ENCODE measurements at regions not wholly inside any gene's neighbourhood (a gene's known extent, or its start where the extent isn't known, plus 50 kb on each side); places are given as distances from the start of the nearest gene placed in this dataset.

GRCh38 chr6:126620719-126621118 lies 280.8 kb downstream of the CENPW start:
- Histone ChIP-seq H3K79me1 (ENCODE audit: low read length) (no peaks in the 10 kb centered on the region), H2AFZ (ENCODE audit: insufficient read depth, low read length, poor library complexity) (no peak overlapping the region), H3K23ac (ENCODE audit: low read length) (no peak overlapping the region), H3K4ac (ENCODE audit: low read depth, low read length) (no peak overlapping the region), H4K8ac (ENCODE audit: low read depth, low read length) (no peak overlapping the region), H4K12ac (ENCODE audit: low read depth, low read length) (no peak overlapping the region), H3K79me2 (ENCODE audit: control insufficient read depth, insufficient read depth, low read length, poor library complexity) (no peaks in the 10 kb centered on the region), H2BK120ac (ENCODE audit: insufficient read depth, low read length, poor library complexity) (no peak overlapping the region), H3K4me1 (ENCODE audit: control insufficient read depth in 1 of 2, insufficient read depth in 2 of 2, low read length in 2 of 2) (no peaks in the 10 kb centered on the region), H3K36me3 (ENCODE audit: control insufficient read depth in 1 of 2, insufficient read depth in 2 of 2, low read length in 2 of 2) (no peaks in the 10 kb centered on the region), H3K27ac (ENCODE audit: low read depth, low read length) (no peak overlapping the region), H3K14ac (ENCODE audit: low read length) (no peak overlapping the region), H3K9ac (ENCODE audit: low read length) (no peak overlapping the region), H2BK5ac (ENCODE audit: low read depth, low read length, poor library complexity) (no peak overlapping the region), H3K27me3 (ENCODE audit: insufficient read depth, low read length) (no peaks in the 10 kb centered on the region), H3K9me3 (ENCODE audit: insufficient read depth, low read depth, low read length) (no peaks in the 10 kb centered on the region), H2AK5ac (ENCODE audit: low read length) (no peak overlapping the region), H3K4me2 (ENCODE audit: low read length) (no peak overlapping the region), H2BK12ac (ENCODE audit: low read length) (no peak overlapping the region), H4K91ac (ENCODE audit: low read depth, low read length) (no peak overlapping the region), H3K4me3 (ENCODE audit: low read depth, low read length) (no peak overlapping the region), H3K18ac (ENCODE audit: low read length) (no peak overlapping the region)
- WGBS (ENCODE audit: extremely low coverage, insufficient coverage, insufficient read length): no CpG with 5 or more reads among the region's 1 CpG
- DNase-seq: no peak

DNA sequence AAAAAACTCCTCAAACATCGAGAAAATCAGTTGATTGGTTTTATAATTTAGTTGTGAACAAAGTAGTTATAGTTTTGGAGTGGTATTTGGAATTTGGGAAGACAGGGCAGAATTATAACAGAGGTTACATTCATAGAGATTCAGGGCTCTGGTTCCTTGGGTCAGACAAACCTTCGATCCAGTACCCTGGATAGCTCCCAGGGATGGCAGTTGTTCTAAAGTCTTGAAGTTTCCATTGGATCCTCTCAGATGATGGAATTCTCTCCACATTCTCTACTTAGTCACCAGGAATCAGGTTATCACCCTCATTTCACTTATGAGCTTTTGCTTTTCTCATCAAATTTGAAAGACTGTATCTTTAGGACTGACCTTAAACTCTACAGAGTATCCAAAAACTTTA lies 285.1 kb downstream of the CENPW start:
- Histone ChIP-seq H4K91ac (ENCODE audit: low read depth, low read length) (no peak overlapping the region), H2BK12ac (ENCODE audit: low read length) (no peak overlapping the region), H3K79me1 (ENCODE audit: low read length) (no peaks in the 10 kb centered on the region), H3K18ac (ENCODE audit: low read length) (no peak overlapping the region), H2AK5ac (ENCODE audit: low read length) (no peak overlapping the region), H3K4me1 (ENCODE audit: control insufficient read depth in 1 of 2, insufficient read depth in 2 of 2, low read length in 2 of 2) (no peaks in the 10 kb centered on the region), H3K27me3 (ENCODE audit: insufficient read depth, low read length) (no peaks in the 10 kb centered on the region), H3K14ac (ENCODE audit: low read length) (no peak overlapping the region), H3K79me2 (ENCODE audit: control insufficient read depth, insufficient read depth, low read length, poor library complexity) (no peaks in the 10 kb centered on the region), H2BK120ac (ENCODE audit: insufficient read depth, low read length, poor library complexity) (no peak overlapping the region), H2AFZ (ENCODE audit: insufficient read depth, low read length, poor library complexity) (no peak overlapping the region), H3K4ac (ENCODE audit: low read depth, low read length) (no peak overlapping the region), H3K4me3 (ENCODE audit: low read depth, low read length) (no peak overlapping the region), H4K8ac (ENCODE audit: low read depth, low read length) (no peak overlapping the region), H3K36me3 (ENCODE audit: control insufficient read depth in 1 of 2, insufficient read depth in 2 of 2, low read length in 2 of 2) (no peaks in the 10 kb centered on the region), H4K12ac (ENCODE audit: low read depth, low read length) (no peak overlapping the region), H2BK5ac (ENCODE audit: low read depth, low read length, poor library complexity) (no peak overlapping the region), H3K23ac (ENCODE audit: low read length) (no peak overlapping the region), H3K9me3 (ENCODE audit: insufficient read depth, low read depth, low read length) (no peaks in the 10 kb centered on the region), H3K4me2 (ENCODE audit: low read length) (no peak overlapping the region), H3K9ac (ENCODE audit: low read length) (no peak overlapping the region), H3K27ac (ENCODE audit: low read depth, low read length) (no peak overlapping the region)
- peak in 1 of 2 donors; percentile 20 for DNase-seq
- no CpG with 5 or more reads among the region's 2 CpGs for WGBS (ENCODE audit: extremely low coverage, insufficient coverage, insufficient read length)

GRCh38 chr6:126628125-126628524 lies 288.2 kb downstream of the CENPW start:
- Histone ChIP-seq H3K18ac (ENCODE audit: low read length) (no peak overlapping the region), H3K79me2 (ENCODE audit: control insufficient read depth, insufficient read depth, low read length, poor library complexity) (no peaks in the 10 kb centered on the region), H4K12ac (ENCODE audit: low read depth, low read length) (no peak overlapping the region), H3K4ac (ENCODE audit: low read depth, low read length) (no peak overlapping the region), H2BK12ac (ENCODE audit: low read length) (no peak overlapping the region), H3K36me3 (ENCODE audit: control insufficient read depth in 1 of 2, insufficient read depth in 2 of 2, low read length in 2 of 2) (no peaks in the 10 kb centered on the region), H3K27me3 (ENCODE audit: insufficient read depth, low read length) (no peaks in the 10 kb centered on the region), H3K4me2 (ENCODE audit: low read length) (no peak overlapping the region), H4K91ac (ENCODE audit: low read depth, low read length) (no peak overlapping the region), H2BK120ac (ENCODE audit: insufficient read depth, low read length, poor library complexity) (no peak overlapping the region), H3K27ac (ENCODE audit: low read depth, low read length) (no peak overlapping the region), H2BK5ac (ENCODE audit: low read depth, low read length, poor library complexity) (no peak overlapping the region), H3K4me1 (ENCODE audit: control insufficient read depth in 1 of 2, insufficient read depth in 2 of 2, low read length in 2 of 2) (peaks cover 0 to under 1% of the 10 kb centered on the region in 2 experiments), H3K9me3 (ENCODE audit: insufficient read depth, low read depth, low read length) (no peaks in the 10 kb centered on the region), H3K79me1 (ENCODE audit: low read length) (no peaks in the 10 kb centered on the region), H3K23ac (ENCODE audit: low read length) (no peak overlapping the region), H3K14ac (ENCODE audit: low read length) (no peak overlapping the region), H3K9ac (ENCODE audit: low read length) (no peak overlapping the region), H3K4me3 (ENCODE audit: low read depth, low read length) (no peak overlapping the region), H2AK5ac (ENCODE audit: low read length) (no peak overlapping the region), H4K8ac (ENCODE audit: low read depth, low read length) (no peak overlapping the region), H2AFZ (ENCODE audit: insufficient read depth, low read length, poor library complexity) (no peak overlapping the region)
- DNase-seq: peak in 1 of 2 donors; percentile 0
- no CpG with 5 or more reads among the region's 3 CpGs for WGBS (ENCODE audit: extremely low coverage, insufficient coverage, insufficient read length)

DNA sequence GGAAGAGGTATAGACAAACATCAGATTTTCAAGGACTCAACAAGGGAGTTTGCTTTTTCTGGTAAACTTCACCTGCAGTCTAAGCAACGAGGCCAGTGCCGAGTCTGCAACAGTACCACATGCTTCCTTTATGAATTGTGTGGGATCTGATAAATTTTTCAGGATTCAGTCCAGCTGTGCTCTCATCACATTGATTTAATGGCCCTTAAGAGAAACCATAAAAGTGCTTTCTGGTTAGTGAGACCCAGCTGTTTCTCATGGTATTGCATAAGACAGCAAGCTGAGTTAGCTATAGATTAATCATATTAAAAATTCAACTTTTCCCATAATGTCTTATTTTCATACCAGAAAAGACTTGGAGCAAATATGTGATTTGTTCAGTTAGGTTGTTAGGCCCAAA lies 291.4 kb downstream of the CENPW start:
- Histone ChIP-seq H3K27me3 (ENCODE audit: insufficient read depth, low read length) (no peaks in the 10 kb centered on the region), H2AK5ac (ENCODE audit: low read length) (no peak overlapping the region), H3K27ac (ENCODE audit: low read depth, low read length) (no peak overlapping the region), H4K91ac (ENCODE audit: low read depth, low read length) (no peak overlapping the region), H3K4me3 (ENCODE audit: low read depth, low read length) (no peak overlapping the region), H3K79me1 (ENCODE audit: low read length) (no peaks in the 10 kb centered on the region), H2BK5ac (ENCODE audit: low read depth, low read length, poor library complexity) (no peak overlapping the region), H4K12ac (ENCODE audit: low read depth, low read length) (no peak overlapping the region), H2BK120ac (ENCODE audit: insufficient read depth, low read length, poor library complexity) (no peak overlapping the region), H3K4me2 (ENCODE audit: low read length) (no peak overlapping the region), H3K4me1 (ENCODE audit: control insufficient read depth in 1 of 2, insufficient read depth in 2 of 2, low read length in 2 of 2) (peaks cover 0 to 2% of the 10 kb centered on the region in 2 experiments), H3K23ac (ENCODE audit: low read length) (no peak overlapping the region), H3K14ac (ENCODE audit: low read length) (no peak overlapping the region), H4K8ac (ENCODE audit: low read depth, low read length) (no peak overlapping the region), H3K9me3 (ENCODE audit: insufficient read depth, low read depth, low read length) (no peaks in the 10 kb centered on the region), H2AFZ (ENCODE audit: insufficient read depth, low read length, poor library complexity) (no peak overlapping the region), H3K18ac (ENCODE audit: low read length) (no peak overlapping the region), H3K79me2 (ENCODE audit: control insufficient read depth, insufficient read depth, low read length, poor library complexity) (no peaks in the 10 kb centered on the region), H3K36me3 (ENCODE audit: control insufficient read depth in 1 of 2, insufficient read depth in 2 of 2, low read length in 2 of 2) (no peaks in the 10 kb centered on the region), H3K4ac (ENCODE audit: low read depth, low read length) (no peak overlapping the region), H2BK12ac (ENCODE audit: low read length) (no peak overlapping the region), H3K9ac (ENCODE audit: low read length) (no peak overlapping the region)
- DNase-seq: no peak
- no CpG with 5 or more reads among the region's 2 CpGs for WGBS (ENCODE audit: extremely low coverage, insufficient coverage, insufficient read length)

Data from trophoblast cell (in vitro differentiated cells and primary cell).